ENCODE measurements at regions not wholly inside any gene's neighbourhood (a gene's known extent, or its start where the extent isn't known, plus 50 kb on each side); places are given as distances from the start of the nearest gene placed in this dataset.

- H3K9ac ChIP-seq (ENCODE audit: low read depth, low read length), result no peak overlapping the region
- no peaks in the 10 kb centered on the region for H3K27me3 ChIP-seq (ENCODE audit: control insufficient read depth, insufficient read depth, low read length)
- no peaks in the 10 kb centered on the region for H3K4me1 ChIP-seq (ENCODE audit: control insufficient read depth, insufficient read depth, low read length)
- no peaks in the 10 kb centered on the region for H3K36me3 ChIP-seq (ENCODE audit: control insufficient read depth, insufficient read depth, low read length)
- no peak overlapping the region for H3K4me3 ChIP-seq (ENCODE audit: low read depth, low read length)
- H3K9me3 ChIP-seq (ENCODE audit: control insufficient read depth, insufficient read depth, low read length), result no peaks in the 10 kb centered on the region
Observed at GRCh38 chr1:68378296-68379084, 71.3 kb downstream of the RPE65 start.

GRCh38 chr1:68377098-68377497 is 72.7 kb downstream of the RPE65 start:
- H3K4me1 ChIP-seq (ENCODE audit: control insufficient read depth, insufficient read depth, low read length), result no peaks in the 10 kb centered on the region
- H3K36me3 ChIP-seq (ENCODE audit: control insufficient read depth, insufficient read depth, low read length), result no peaks in the 10 kb centered on the region
- H3K4me3 ChIP-seq (ENCODE audit: low read depth, low read length), result no peak overlapping the region
- no peaks in the 10 kb centered on the region for H3K9me3 ChIP-seq (ENCODE audit: control insufficient read depth, insufficient read depth, low read length)
- no peaks in the 10 kb centered on the region for H3K27me3 ChIP-seq (ENCODE audit: control insufficient read depth, insufficient read depth, low read length)
- no peak overlapping the region for H3K9ac ChIP-seq (ENCODE audit: low read depth, low read length)

GRCh38 chr1:68376441-68376840 is 73.3 kb downstream of the RPE65 start:
- H3K4me3 ChIP-seq (ENCODE audit: low read depth, low read length), result no peak overlapping the region
- H3K4me1 ChIP-seq (ENCODE audit: control insufficient read depth, insufficient read depth, low read length), result no peaks in the 10 kb centered on the region
- H3K9me3 ChIP-seq (ENCODE audit: control insufficient read depth, insufficient read depth, low read length), result no peaks in the 10 kb centered on the region
- H3K27me3 ChIP-seq (ENCODE audit: control insufficient read depth, insufficient read depth, low read length), result no peaks in the 10 kb centered on the region
- no peak overlapping the region for H3K9ac ChIP-seq (ENCODE audit: low read depth, low read length)
- no peaks in the 10 kb centered on the region for H3K36me3 ChIP-seq (ENCODE audit: control insufficient read depth, insufficient read depth, low read length)

GRCh38 chr1:68375919-68376318 is 73.8 kb downstream of the RPE65 start:
- Histone ChIP-seq H3K4me3 (ENCODE audit: low read depth, low read length) (no peak overlapping the region), H3K4me1 (ENCODE audit: control insufficient read depth, insufficient read depth, low read length) (no peaks in the 10 kb centered on the region), H3K9ac (ENCODE audit: low read depth, low read length) (no peak overlapping the region), H3K27me3 (ENCODE audit: control insufficient read depth, insufficient read depth, low read length) (no peaks in the 10 kb centered on the region), H3K9me3 (ENCODE audit: control insufficient read depth, insufficient read depth, low read length) (no peaks in the 10 kb centered on the region), H3K36me3 (ENCODE audit: control insufficient read depth, insufficient read depth, low read length) (no peaks in the 10 kb centered on the region)

GRCh38 chr1:68373173-68373572 is 76.6 kb downstream of the RPE65 start:
- Histone ChIP-seq H3K4me3 (ENCODE audit: low read depth, low read length) (no peak overlapping the region), H3K9ac (ENCODE audit: low read depth, low read length) (no peak overlapping the region), H3K9me3 (ENCODE audit: control insufficient read depth, insufficient read depth, low read length) (no peaks in the 10 kb centered on the region), H3K4me1 (ENCODE audit: control insufficient read depth, insufficient read depth, low read length) (no peaks in the 10 kb centered on the region), H3K27me3 (ENCODE audit: control insufficient read depth, insufficient read depth, low read length) (no peaks in the 10 kb centered on the region), H3K36me3 (ENCODE audit: control insufficient read depth, insufficient read depth, low read length) (no peaks in the 10 kb centered on the region)

GRCh38 chr1:68372487-68372886 is 77.3 kb downstream of the RPE65 start:
- Histone ChIP-seq H3K9ac (ENCODE audit: low read depth, low read length) (no peak overlapping the region), H3K36me3 (ENCODE audit: control insufficient read depth, insufficient read depth, low read length) (no peaks in the 10 kb centered on the region), H3K4me1 (ENCODE audit: control insufficient read depth, insufficient read depth, low read length) (no peaks in the 10 kb centered on the region), H3K4me3 (ENCODE audit: low read depth, low read length) (no peak overlapping the region), H3K27me3 (ENCODE audit: control insufficient read depth, insufficient read depth, low read length) (no peaks in the 10 kb centered on the region), H3K9me3 (ENCODE audit: control insufficient read depth, insufficient read depth, low read length) (no peaks in the 10 kb centered on the region)

GRCh38 chr1:68370101-68370915 is 79.4 kb downstream of the RPE65 start:
- Histone ChIP-seq H3K9ac (ENCODE audit: low read depth, low read length) (no peak overlapping the region), H3K27me3 (ENCODE audit: control insufficient read depth, insufficient read depth, low read length) (no peaks in the 10 kb centered on the region), H3K36me3 (ENCODE audit: control insufficient read depth, insufficient read depth, low read length) (no peaks in the 10 kb centered on the region), H3K4me1 (ENCODE audit: control insufficient read depth, insufficient read depth, low read length) (peaks cover 2% of the 10 kb centered on the region), H3K4me3 (ENCODE audit: low read depth, low read length) (no peak overlapping the region), H3K9me3 (ENCODE audit: control insufficient read depth, insufficient read depth, low read length) (no peaks in the 10 kb centered on the region)

GRCh38 chr1:68366572-68366971 is 83.2 kb downstream of the RPE65 start:
- Histone ChIP-seq H3K4me1 (ENCODE audit: control insufficient read depth, insufficient read depth, low read length) (peaks cover 2% of the 10 kb centered on the region), H3K36me3 (ENCODE audit: control insufficient read depth, insufficient read depth, low read length) (no peaks in the 10 kb centered on the region), H3K4me3 (ENCODE audit: low read depth, low read length) (no peak overlapping the region), H3K9me3 (ENCODE audit: control insufficient read depth, insufficient read depth, low read length) (no peaks in the 10 kb centered on the region), H3K27me3 (ENCODE audit: control insufficient read depth, insufficient read depth, low read length) (no peaks in the 10 kb centered on the region), H3K9ac (ENCODE audit: low read depth, low read length) (no peak overlapping the region)

- no peak overlapping the region for H3K4me3 ChIP-seq (ENCODE audit: low read depth, low read length)
- H3K9ac ChIP-seq (ENCODE audit: low read depth, low read length), result no peak overlapping the region
- no peaks in the 10 kb centered on the region for H3K36me3 ChIP-seq (ENCODE audit: control insufficient read depth, insufficient read depth, low read length)
- H3K4me1 ChIP-seq (ENCODE audit: control insufficient read depth, insufficient read depth, low read length), result peaks cover 2% of the 10 kb centered on the region
- H3K9me3 ChIP-seq (ENCODE audit: control insufficient read depth, insufficient read depth, low read length), result no peaks in the 10 kb centered on the region
- H3K27me3 ChIP-seq (ENCODE audit: control insufficient read depth, insufficient read depth, low read length), result no peaks in the 10 kb centered on the region
Observed at GRCh38 chr1:68365709-68366382, 83.9 kb downstream of the RPE65 start.

GRCh38 chr1:68363339-68363738 is 86.4 kb downstream of the RPE65 start:
- H3K36me3 ChIP-seq (ENCODE audit: control insufficient read depth, insufficient read depth, low read length), result no peaks in the 10 kb centered on the region
- H3K4me1 ChIP-seq (ENCODE audit: control insufficient read depth, insufficient read depth, low read length), result peaks cover 2% of the 10 kb centered on the region
- no peaks in the 10 kb centered on the region for H3K9me3 ChIP-seq (ENCODE audit: control insufficient read depth, insufficient read depth, low read length)
- H3K9ac ChIP-seq (ENCODE audit: low read depth, low read length), result no peak overlapping the region
- H3K27me3 ChIP-seq (ENCODE audit: control insufficient read depth, insufficient read depth, low read length), result no peaks in the 10 kb centered on the region
- H3K4me3 ChIP-seq (ENCODE audit: low read depth, low read length), result no peak overlapping the region

GRCh38 chr1:68361346-68361910 is 88.3 kb downstream of the RPE65 start:
- Histone ChIP-seq H3K27me3 (ENCODE audit: control insufficient read depth, insufficient read depth, low read length) (no peaks in the 10 kb centered on the region), H3K9ac (ENCODE audit: low read depth, low read length) (no peak overlapping the region), H3K9me3 (ENCODE audit: control insufficient read depth, insufficient read depth, low read length) (no peaks in the 10 kb centered on the region), H3K36me3 (ENCODE audit: control insufficient read depth, insufficient read depth, low read length) (no peaks in the 10 kb centered on the region), H3K4me3 (ENCODE audit: low read depth, low read length) (no peak overlapping the region), H3K4me1 (ENCODE audit: control insufficient read depth, insufficient read depth, low read length) (peaks cover 2% of the 10 kb centered on the region)
